Heart left ventricle (tissue), 13 donors: ENCODE measurements at regions not wholly inside any gene's neighbourhood (a gene's known extent, or its start where the extent isn't known, plus 50 kb on each side); places are given as distances from the start of the nearest gene placed in this dataset.

Experiments used
- POLR2A ChIP-seq, 2 donors: fragments of 450-650 bp; IDR thresholded peaks; one replicate each; pipeline ENCODE4 v1.6.1; 2017; ENCODE audit warnings: antibody characterized with exemption in 2 of 2, mild to moderate bottlenecking in 2 of 2, moderate library complexity in 2 of 2
- TF ChIP-seq, protein P1 (sequence below), 12 donors: fragments of 200-600 bp; sonication (generic) in 4 of 12; IDR thresholded peaks; one replicate each; pipeline versions ENCODE4 v1.5.0 to v1.8.0; 2018 to 2022; ENCODE audit warnings: antibody characterized with exemption in 12 of 12, mild to moderate bottlenecking in 5 of 12
- donor health status: ischemic (EF 13 %, LVEDD 7.1; RV severe dilation, severe dysfunction).
- donor health status: DM: no; HTN: yes; CAD: no.
- donor health status: DM: no; HTN: no; CAD: no.
- donor health status: ischemic (EF 25% LVEDD 6.9; RV normal size, moderate dysfunction).
- donor health status: ischemic (EF 25% LVEDD 5.7; RV mildly dilated, moderate dysfunction).
- donor health status: ischemic (EF 35%, LVEDD 5.7; RV mildly dilated, moderate dysfunction).
- donor health status: nonischemic (EF 11% LVEDD 7.7; RV severe dilation, severe dysfunction).
- donor health status: DM: yes; HTN: yes; CAD: no.
- donor health status: PGD.
- donor health status: ischemic (EF 29% LVEDD 5.4; RV normal size, mild dysfunction).
- donor health status: nonischemic (EF 23%, LVEDD 6.1; RV moderate dilation, normal function).

DNA sequence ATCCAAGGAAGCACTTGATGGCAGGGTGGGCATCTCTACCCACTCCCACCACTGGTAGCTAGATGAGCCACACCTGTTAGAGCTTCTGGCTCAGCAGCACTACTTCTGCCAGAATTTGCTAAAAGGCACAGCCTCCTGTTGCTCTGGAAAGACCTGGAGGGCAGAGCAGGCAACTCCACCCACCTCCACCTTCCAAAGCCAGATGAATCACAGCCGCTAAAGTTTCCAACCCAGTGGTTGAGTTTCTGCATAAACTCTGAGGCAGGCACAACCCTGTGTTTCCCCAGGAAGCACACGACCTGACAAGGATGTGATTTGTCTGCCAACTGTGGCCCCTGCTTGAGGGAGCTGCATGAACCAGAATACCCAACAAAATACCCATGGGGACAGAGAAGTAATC, 111.6 kb upstream of the GCFC2 start:
- TF ChIP-seq, protein P1, sequence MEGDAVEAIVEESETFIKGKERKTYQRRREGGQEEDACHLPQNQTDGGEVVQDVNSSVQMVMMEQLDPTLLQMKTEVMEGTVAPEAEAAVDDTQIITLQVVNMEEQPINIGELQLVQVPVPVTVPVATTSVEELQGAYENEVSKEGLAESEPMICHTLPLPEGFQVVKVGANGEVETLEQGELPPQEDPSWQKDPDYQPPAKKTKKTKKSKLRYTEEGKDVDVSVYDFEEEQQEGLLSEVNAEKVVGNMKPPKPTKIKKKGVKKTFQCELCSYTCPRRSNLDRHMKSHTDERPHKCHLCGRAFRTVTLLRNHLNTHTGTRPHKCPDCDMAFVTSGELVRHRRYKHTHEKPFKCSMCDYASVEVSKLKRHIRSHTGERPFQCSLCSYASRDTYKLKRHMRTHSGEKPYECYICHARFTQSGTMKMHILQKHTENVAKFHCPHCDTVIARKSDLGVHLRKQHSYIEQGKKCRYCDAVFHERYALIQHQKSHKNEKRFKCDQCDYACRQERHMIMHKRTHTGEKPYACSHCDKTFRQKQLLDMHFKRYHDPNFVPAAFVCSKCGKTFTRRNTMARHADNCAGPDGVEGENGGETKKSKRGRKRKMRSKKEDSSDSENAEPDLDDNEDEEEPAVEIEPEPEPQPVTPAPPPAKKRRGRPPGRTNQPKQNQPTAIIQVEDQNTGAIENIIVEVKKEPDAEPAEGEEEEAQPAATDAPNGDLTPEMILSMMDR (IDR thresholded peaks at IDR 0.05): no peak
- TF ChIP-seq POLR2A (IDR thresholded peaks at IDR 0.05): no peak
